ENCODE measurements at regions not wholly inside any gene's neighbourhood (a gene's known extent, or its start where the extent isn't known, plus 50 kb on each side); places are given as distances from the start of the nearest gene placed in this dataset.

- no peaks in the 10 kb centered on the region for H3K79me2 ChIP-seq (ENCODE audit: control insufficient read depth, insufficient read depth, low read length)
- H4K20me1 ChIP-seq (ENCODE audit: control insufficient read depth, extremely low read depth, insufficient read depth, low read length): no peaks in the 10 kb centered on the region
- no peak for TF ChIP-seq EZH2 (IDR thresholded peaks at IDR 0.05; ENCODE audit: low read length)
- TF ChIP-seq, protein P1, sequence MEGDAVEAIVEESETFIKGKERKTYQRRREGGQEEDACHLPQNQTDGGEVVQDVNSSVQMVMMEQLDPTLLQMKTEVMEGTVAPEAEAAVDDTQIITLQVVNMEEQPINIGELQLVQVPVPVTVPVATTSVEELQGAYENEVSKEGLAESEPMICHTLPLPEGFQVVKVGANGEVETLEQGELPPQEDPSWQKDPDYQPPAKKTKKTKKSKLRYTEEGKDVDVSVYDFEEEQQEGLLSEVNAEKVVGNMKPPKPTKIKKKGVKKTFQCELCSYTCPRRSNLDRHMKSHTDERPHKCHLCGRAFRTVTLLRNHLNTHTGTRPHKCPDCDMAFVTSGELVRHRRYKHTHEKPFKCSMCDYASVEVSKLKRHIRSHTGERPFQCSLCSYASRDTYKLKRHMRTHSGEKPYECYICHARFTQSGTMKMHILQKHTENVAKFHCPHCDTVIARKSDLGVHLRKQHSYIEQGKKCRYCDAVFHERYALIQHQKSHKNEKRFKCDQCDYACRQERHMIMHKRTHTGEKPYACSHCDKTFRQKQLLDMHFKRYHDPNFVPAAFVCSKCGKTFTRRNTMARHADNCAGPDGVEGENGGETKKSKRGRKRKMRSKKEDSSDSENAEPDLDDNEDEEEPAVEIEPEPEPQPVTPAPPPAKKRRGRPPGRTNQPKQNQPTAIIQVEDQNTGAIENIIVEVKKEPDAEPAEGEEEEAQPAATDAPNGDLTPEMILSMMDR (optimal IDR thresholded peaks at IDR 0.05 in 1 of 3, IDR thresholded peaks at IDR 0.05 in 1 of 3, conservative IDR thresholded peaks at IDR 0.05 in 1 of 3; ENCODE audit: extremely low read depth in 1 of 3, insufficient read depth in 2 of 3, low read length in 3 of 3): no peak
- FAIRE-seq (no peak), DNase-seq (ENCODE audit: low read depth, low spot score) (no peak)
- dilution Hi-C loops (cut with MboI; ENCODE audit: extremely low pct_ligation_motif_present, low sequenced_read_pairs): no loop called here
- no peaks in the 10 kb centered on the region for H3K9me3 ChIP-seq (ENCODE audit: control insufficient read depth, low read depth, low read length)
- no peak overlapping the region for H3K27ac ChIP-seq (ENCODE audit: control insufficient read depth, insufficient read depth, low read length)
- H3K27me3 ChIP-seq (ENCODE audit: control insufficient read depth, extremely low read depth, insufficient read depth, low read length): no peaks in the 10 kb centered on the region
- H3K9ac ChIP-seq (ENCODE audit: control insufficient read depth, extremely low read depth, insufficient read depth, low read length): no peak overlapping the region
- H3K4me3 ChIP-seq (ENCODE audit: control insufficient read depth in 2 of 3, extremely low read depth in 1 of 3, insufficient read depth in 2 of 3, low read depth in 1 of 3, low read length in 3 of 3): no peak overlapping the region
- no peak overlapping the region for H3K4me2 ChIP-seq (ENCODE audit: control insufficient read depth, extremely low read depth, insufficient read depth, low read depth, low read length)
- no peak overlapping the region for H2AFZ ChIP-seq (ENCODE audit: control insufficient read depth, low read length)
- H3K9me1 ChIP-seq (ENCODE audit: control insufficient read depth, extremely low read depth, insufficient read depth, low read length): no peaks in the 10 kb centered on the region
- no peaks in the 10 kb centered on the region for H3K4me1 ChIP-seq (ENCODE audit: control insufficient read depth, extremely low read depth, insufficient read depth, low read length)
- H3K36me3 ChIP-seq (ENCODE audit: control insufficient read depth in 2 of 2, extremely low read depth in 1 of 2, insufficient read depth in 2 of 2, low read length in 2 of 2): no peaks in the 10 kb centered on the region
These were observed 170.8 kb downstream of the SIPA1L2 start for GRCh38 chr1:232459087-232459486.

GRCh38 chr1:232457595-232457994 is 172.3 kb downstream of the SIPA1L2 start:
- DNase-seq (ENCODE audit: low read depth, low spot score): no peak
- Histone ChIP-seq H3K27me3 (ENCODE audit: control insufficient read depth, extremely low read depth, insufficient read depth, low read length) (no peaks in the 10 kb centered on the region), H3K27ac (ENCODE audit: control insufficient read depth, insufficient read depth, low read length) (no peak overlapping the region), H2AFZ (ENCODE audit: control insufficient read depth, low read length) (no peak overlapping the region), H3K9me1 (ENCODE audit: control insufficient read depth, extremely low read depth, insufficient read depth, low read length) (no peaks in the 10 kb centered on the region), H4K20me1 (ENCODE audit: control insufficient read depth, extremely low read depth, insufficient read depth, low read length) (no peaks in the 10 kb centered on the region), H3K79me2 (ENCODE audit: control insufficient read depth, insufficient read depth, low read length) (no peaks in the 10 kb centered on the region), H3K4me2 (ENCODE audit: control insufficient read depth, extremely low read depth, insufficient read depth, low read depth, low read length) (no peak overlapping the region), H3K9ac (ENCODE audit: control insufficient read depth, extremely low read depth, insufficient read depth, low read length) (no peak overlapping the region), H3K36me3 (ENCODE audit: control insufficient read depth in 2 of 2, extremely low read depth in 1 of 2, insufficient read depth in 2 of 2, low read length in 2 of 2) (no peaks in the 10 kb centered on the region), H3K4me1 (ENCODE audit: control insufficient read depth, extremely low read depth, insufficient read depth, low read length) (no peaks in the 10 kb centered on the region), H3K4me3 (ENCODE audit: control insufficient read depth in 2 of 3, extremely low read depth in 1 of 3, insufficient read depth in 2 of 3, low read depth in 1 of 3, low read length in 3 of 3) (no peak overlapping the region), H3K9me3 (ENCODE audit: control insufficient read depth, low read depth, low read length) (no peaks in the 10 kb centered on the region)
- TF ChIP-seq, protein P1 (optimal IDR thresholded peaks at IDR 0.05 in 1 of 3, IDR thresholded peaks at IDR 0.05 in 1 of 3, conservative IDR thresholded peaks at IDR 0.05 in 1 of 3; ENCODE audit: extremely low read depth in 1 of 3, insufficient read depth in 2 of 3, low read length in 3 of 3): no peak
- no peak for TF ChIP-seq EZH2 (IDR thresholded peaks at IDR 0.05; ENCODE audit: low read length)
- no peak for FAIRE-seq
- dilution Hi-C loops (cut with MboI; ENCODE audit: extremely low pct_ligation_motif_present, low sequenced_read_pairs): no loop called here

All from keratinocyte (primary cell).